ENCODE measurements at regions not wholly inside any gene's neighbourhood (a gene's known extent, or its start where the extent isn't known, plus 50 kb on each side); places are given as distances from the start of the nearest gene placed in this dataset.

DNA sequence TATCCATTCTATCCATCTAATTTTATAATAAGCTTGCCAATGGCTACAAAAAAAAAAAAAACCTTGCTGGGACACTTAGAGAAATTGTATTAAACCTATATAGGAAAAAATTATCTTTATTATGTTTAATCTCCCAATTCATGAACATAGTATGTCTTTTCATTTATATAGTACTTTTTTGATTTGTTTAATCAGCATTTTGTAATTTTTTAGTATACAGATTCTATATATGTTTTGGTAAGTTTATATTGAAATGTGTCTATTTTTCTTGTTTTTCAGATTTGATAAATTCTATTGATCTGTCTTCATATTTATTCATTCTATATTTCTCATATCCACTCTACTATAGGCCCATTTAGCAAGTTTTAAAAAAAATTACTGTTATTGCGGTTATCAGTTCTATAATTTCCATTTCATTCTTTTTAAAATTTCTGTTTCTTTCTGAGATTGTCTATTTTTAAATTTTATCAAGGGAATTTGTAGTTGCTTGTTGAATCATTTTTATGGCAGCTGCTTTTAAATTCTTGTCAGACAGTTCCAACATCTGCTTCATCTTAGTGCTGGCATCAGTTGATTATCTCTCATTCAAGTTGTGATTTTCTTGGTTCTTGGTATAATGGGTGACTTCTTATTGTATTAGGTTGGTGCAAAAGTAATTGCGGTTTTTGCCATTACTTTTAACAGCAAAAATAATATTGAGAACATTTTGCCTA, 170.1 kb upstream of the S1PR3 start (continued):
- TF ChIP-seq, protein P1, sequence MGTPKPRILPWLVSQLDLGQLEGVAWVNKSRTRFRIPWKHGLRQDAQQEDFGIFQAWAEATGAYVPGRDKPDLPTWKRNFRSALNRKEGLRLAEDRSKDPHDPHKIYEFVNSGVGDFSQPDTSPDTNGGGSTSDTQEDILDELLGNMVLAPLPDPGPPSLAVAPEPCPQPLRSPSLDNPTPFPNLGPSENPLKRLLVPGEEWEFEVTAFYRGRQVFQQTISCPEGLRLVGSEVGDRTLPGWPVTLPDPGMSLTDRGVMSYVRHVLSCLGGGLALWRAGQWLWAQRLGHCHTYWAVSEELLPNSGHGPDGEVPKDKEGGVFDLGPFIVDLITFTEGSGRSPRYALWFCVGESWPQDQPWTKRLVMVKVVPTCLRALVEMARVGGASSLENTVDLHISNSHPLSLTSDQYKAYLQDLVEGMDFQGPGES (IDR thresholded peaks at IDR 0.05; ENCODE audit: low read depth, low read length), result no peak
- TF ChIP-seq FOXM1 (IDR thresholded peaks at IDR 0.05; ENCODE audit: low read depth), result no peak
- TF ChIP-seq JUND (IDR thresholded peaks at IDR 0.05), result no peak
- no peak for TF ChIP-seq MEF2A (IDR thresholded peaks at IDR 0.05; ENCODE audit: borderline replicate concordance, low read depth)
- TF ChIP-seq SMC3 (IDR thresholded peaks at IDR 0.05; ENCODE audit: low read depth, low read length), result no peak
- no peak for TF ChIP-seq MAX (IDR thresholded peaks at IDR 0.05; ENCODE audit: low read depth)
- no peak for TF ChIP-seq FOXJ3 (CRISPR knock-in tag; IDR thresholded peaks at IDR 0.05)
- TF ChIP-seq, protein P2, sequence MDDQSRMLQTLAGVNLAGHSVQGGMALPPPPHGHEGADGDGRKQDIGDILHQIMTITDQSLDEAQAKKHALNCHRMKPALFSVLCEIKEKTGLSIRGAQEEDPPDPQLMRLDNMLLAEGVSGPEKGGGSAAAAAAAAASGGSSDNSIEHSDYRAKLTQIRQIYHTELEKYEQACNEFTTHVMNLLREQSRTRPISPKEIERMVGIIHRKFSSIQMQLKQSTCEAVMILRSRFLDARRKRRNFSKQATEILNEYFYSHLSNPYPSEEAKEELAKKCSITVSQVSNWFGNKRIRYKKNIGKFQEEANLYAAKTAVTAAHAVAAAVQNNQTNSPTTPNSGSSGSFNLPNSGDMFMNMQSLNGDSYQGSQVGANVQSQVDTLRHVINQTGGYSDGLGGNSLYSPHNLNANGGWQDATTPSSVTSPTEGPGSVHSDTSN (IDR thresholded peaks at IDR 0.05), result no peak
- no peak for TF ChIP-seq RFX5 (IDR thresholded peaks at IDR 0.05; ENCODE audit: low read length)
- no peak for TF ChIP-seq TAF1 (IDR thresholded peaks at IDR 0.05; ENCODE audit: borderline replicate concordance, low read depth, low read length)

GRCh38 chr9:88821746-88822106, 169.5 kb upstream of the S1PR3 start:
- Histone ChIP-seq H3F3A (replicated peaks; ENCODE audit: insufficient read depth) (peaks cover 13% of the 10 kb centered on the region), H3K27me3 (ENCODE audit: insufficient read depth) (no peaks in the 10 kb centered on the region), H3K9ac (no peak overlapping the region), H3K9me3 (no peaks in the 10 kb centered on the region), H3K4me1 (ENCODE audit: control insufficient read depth in 1 of 2, insufficient read depth in 2 of 2, low read depth in 1 of 2, low read length in 1 of 2) (peaks cover 20 to 26% of the 10 kb centered on the region in 2 experiments), H3K9me2 (no peaks in the 10 kb centered on the region), H3K4me2 (no peak overlapping the region), H3K79me2 (ENCODE audit: insufficient read depth) (no peaks in the 10 kb centered on the region), H4K20me1 (ENCODE audit: insufficient read depth) (no peaks in the 10 kb centered on the region), H3K4me3 (ENCODE audit: low read depth in 2 of 2, low read length in 1 of 2) (no peak overlapping the region), H3K36me3 (replicated peaks in 1 of 2; ENCODE audit: control insufficient read depth in 1 of 2, insufficient read depth in 2 of 2, low read length in 1 of 2) (no peaks in the 10 kb centered on the region), H3K27ac (ENCODE audit: low read depth in 2 of 2, low read length in 1 of 2) (no peak overlapping the region), H2AFZ (ENCODE audit: low read depth) (no peak overlapping the region)
- 63% methylated on average over 1 of the region's 1 CpG for WGBS (ENCODE audit: low lambda C conversion rate)
- DNase-seq, result no peak
- CTCF ChIA-PET, result no interaction called here
- POLR2A ChIA-PET, result no interaction called here
- TF ChIP-seq NRF1 (IDR thresholded peaks at IDR 0.05; ENCODE audit: low read depth, low read length) (no peak), MAX (IDR thresholded peaks at IDR 0.05; ENCODE audit: low read depth) (no peak), FOXM1 (IDR thresholded peaks at IDR 0.05; ENCODE audit: low read depth) (no peak), GABPA (IDR thresholded peaks at IDR 0.05; ENCODE audit: low read depth) (no peak), USF2 (IDR thresholded peaks at IDR 0.05; ENCODE audit: borderline replicate concordance, low read depth, low read length) (no peak), RFX5 (IDR thresholded peaks at IDR 0.05; ENCODE audit: low read length) (no peak), CHD2 (IDR thresholded peaks at IDR 0.05; ENCODE audit: low read length, partially characterized antibody) (no peak), SMC3 (IDR thresholded peaks at IDR 0.05; ENCODE audit: low read depth, low read length) (no peak), JUND (IDR thresholded peaks at IDR 0.05) (no peak), FOXJ3 (CRISPR knock-in tag; IDR thresholded peaks at IDR 0.05) (no peak), SIN3A (IDR thresholded peaks at IDR 0.05; ENCODE audit: borderline replicate concordance, low read depth, low read length) (no peak)
- TF ChIP-seq, protein P1 (IDR thresholded peaks at IDR 0.05; ENCODE audit: low read depth, low read length), result no peak
- TF ChIP-seq, protein P3, sequence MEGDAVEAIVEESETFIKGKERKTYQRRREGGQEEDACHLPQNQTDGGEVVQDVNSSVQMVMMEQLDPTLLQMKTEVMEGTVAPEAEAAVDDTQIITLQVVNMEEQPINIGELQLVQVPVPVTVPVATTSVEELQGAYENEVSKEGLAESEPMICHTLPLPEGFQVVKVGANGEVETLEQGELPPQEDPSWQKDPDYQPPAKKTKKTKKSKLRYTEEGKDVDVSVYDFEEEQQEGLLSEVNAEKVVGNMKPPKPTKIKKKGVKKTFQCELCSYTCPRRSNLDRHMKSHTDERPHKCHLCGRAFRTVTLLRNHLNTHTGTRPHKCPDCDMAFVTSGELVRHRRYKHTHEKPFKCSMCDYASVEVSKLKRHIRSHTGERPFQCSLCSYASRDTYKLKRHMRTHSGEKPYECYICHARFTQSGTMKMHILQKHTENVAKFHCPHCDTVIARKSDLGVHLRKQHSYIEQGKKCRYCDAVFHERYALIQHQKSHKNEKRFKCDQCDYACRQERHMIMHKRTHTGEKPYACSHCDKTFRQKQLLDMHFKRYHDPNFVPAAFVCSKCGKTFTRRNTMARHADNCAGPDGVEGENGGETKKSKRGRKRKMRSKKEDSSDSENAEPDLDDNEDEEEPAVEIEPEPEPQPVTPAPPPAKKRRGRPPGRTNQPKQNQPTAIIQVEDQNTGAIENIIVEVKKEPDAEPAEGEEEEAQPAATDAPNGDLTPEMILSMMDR (IDR thresholded peaks at IDR 0.05), result no peak
- TF ChIP-seq, protein P4, sequence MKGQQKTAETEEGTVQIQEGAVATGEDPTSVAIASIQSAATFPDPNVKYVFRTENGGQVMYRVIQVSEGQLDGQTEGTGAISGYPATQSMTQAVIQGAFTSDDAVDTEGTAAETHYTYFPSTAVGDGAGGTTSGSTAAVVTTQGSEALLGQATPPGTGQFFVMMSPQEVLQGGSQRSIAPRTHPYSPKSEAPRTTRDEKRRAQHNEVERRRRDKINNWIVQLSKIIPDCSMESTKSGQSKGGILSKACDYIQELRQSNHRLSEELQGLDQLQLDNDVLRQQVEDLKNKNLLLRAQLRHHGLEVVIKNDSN (IDR thresholded peaks at IDR 0.05; ENCODE audit: borderline replicate concordance, low read depth), result no peak
